ENCODE measurements at regions not wholly inside any gene's neighbourhood (a gene's known extent, or its start where the extent isn't known, plus 50 kb on each side); places are given as distances from the start of the nearest gene placed in this dataset.

DNA sequence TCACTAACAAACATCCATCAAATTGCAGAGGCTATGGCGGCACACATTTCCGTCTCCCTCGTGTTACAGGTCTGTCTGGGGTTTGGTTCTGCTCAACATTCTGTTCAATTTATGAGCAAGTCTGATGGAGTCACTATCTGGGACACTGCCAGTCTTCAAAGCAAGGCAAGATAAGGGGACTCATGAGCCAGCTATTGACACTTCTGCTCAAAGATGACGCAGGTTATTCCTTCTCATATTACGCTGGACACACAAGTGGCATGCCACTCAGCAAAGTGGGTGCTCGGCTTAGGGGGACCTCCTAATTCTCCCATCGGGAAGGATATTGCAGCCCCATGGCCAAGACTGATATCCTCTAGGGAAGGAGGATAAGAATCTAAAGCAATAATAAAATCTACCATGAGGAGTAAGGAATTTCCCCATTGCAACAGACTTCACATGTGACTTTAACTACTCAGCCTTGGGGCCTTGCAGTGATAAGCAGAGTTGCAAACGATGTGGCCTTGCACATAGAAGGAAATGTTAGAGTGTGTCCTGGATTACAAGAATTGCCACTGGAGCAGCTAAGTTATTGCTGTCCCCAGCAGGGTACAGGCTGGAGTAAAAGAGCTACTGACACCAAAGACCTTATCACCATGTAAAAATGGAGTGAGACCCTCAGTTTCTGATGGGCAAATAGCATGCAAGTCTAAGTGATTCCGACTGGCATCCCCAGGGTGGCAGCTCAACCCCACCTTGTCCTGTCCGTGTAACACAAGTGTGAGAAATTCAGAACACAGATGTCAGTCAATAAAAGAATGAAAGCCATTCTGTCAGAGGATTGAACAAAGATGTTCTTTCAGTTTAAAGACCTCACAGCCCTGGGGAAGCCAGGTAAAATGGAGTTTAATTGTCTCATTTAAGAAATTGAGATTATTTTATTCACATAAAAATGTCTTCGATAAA lies 306.1 kb downstream of the IRS2 start:
- Histone ChIP-seq H3K4me1 (peaks cover 4% of the 10 kb centered on the region), H3K9me3 (no peaks in the 10 kb centered on the region), H3K27me3 (no peaks in the 10 kb centered on the region), H3K36me3 (ENCODE audit: low read depth, missing control alignments) (no peaks in the 10 kb centered on the region), H3K4me3 (no peak overlapping the region), H3K27ac (no peak overlapping the region)
- intact Hi-C loops (cut with DNase I; ENCODE audit: low total_unique reads): no loop called here
- 74 to 79% methylated on average over 11 of the region's 11 CpGs for WGBS, 2 donors
- no peak for TF ChIP-seq POLR2A (IDR thresholded peaks at IDR 0.05)
- TF ChIP-seq, protein P1, sequence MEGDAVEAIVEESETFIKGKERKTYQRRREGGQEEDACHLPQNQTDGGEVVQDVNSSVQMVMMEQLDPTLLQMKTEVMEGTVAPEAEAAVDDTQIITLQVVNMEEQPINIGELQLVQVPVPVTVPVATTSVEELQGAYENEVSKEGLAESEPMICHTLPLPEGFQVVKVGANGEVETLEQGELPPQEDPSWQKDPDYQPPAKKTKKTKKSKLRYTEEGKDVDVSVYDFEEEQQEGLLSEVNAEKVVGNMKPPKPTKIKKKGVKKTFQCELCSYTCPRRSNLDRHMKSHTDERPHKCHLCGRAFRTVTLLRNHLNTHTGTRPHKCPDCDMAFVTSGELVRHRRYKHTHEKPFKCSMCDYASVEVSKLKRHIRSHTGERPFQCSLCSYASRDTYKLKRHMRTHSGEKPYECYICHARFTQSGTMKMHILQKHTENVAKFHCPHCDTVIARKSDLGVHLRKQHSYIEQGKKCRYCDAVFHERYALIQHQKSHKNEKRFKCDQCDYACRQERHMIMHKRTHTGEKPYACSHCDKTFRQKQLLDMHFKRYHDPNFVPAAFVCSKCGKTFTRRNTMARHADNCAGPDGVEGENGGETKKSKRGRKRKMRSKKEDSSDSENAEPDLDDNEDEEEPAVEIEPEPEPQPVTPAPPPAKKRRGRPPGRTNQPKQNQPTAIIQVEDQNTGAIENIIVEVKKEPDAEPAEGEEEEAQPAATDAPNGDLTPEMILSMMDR (IDR thresholded peaks at IDR 0.05): no peak
- DNase-seq: peak; percentile 69

DNA sequence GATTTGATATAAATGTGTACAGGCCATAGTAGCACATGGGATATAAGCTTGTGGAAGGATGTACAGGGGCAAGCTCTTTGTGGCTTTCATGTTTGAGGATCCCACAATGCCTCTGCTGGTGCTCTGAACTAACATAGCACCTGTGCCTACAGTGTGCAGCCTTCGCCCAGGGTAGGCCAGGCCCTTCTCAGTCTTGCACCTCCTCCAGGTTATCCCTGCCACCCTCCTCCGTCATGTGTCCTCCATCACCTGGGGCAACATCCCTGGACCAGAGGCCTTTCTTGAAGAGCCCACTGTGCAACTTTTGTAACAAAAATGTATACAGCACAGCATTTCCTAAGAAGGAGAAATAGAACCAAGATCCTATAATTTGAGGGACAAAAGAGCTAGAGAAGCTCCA lies 306.8 kb downstream of the IRS2 start:
- Histone ChIP-seq H3K4me3 (no peak overlapping the region), H3K9me3 (no peaks in the 10 kb centered on the region), H3K4me1 (peaks cover 4% of the 10 kb centered on the region), H3K27me3 (no peaks in the 10 kb centered on the region), H3K27ac (peak overlapping the region in 1 of 2 donors; percentile 55), H3K36me3 (ENCODE audit: low read depth, missing control alignments) (no peaks in the 10 kb centered on the region)
- intact Hi-C loops (cut with DNase I; ENCODE audit: low total_unique reads): no loop called here
- no peak for DNase-seq
- TF ChIP-seq, protein P1 (IDR thresholded peaks at IDR 0.05): no peak
- no peak for TF ChIP-seq POLR2A (IDR thresholded peaks at IDR 0.05)
- WGBS, 2 donors: 84 to 100% methylated on average over 2 of the region's 2 CpGs

DNA sequence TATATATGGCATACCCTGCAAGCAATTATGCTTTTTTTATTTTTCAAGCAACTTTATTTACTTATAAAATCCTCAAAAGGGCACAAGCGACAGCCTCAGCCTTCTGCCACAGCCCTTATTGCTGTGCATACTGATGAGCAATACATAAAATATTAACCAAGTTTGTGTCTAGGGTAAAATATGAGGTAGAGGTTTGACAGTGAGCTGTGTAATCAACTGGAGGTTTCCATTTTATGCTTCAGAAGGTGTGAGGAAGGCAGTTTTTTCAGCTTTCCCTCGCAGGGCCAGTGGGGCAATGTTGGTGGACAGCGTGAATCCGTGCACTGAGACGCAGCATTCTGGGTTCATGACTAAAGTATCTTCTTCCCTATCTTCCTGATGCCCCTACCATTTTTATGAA lies 310.4 kb downstream of the IRS2 start:
- H3K4me1 ChIP-seq: peaks cover 4% of the 10 kb centered on the region
- TF ChIP-seq POLR2A (IDR thresholded peaks at IDR 0.05): no peak
- TF ChIP-seq, protein P1 (IDR thresholded peaks at IDR 0.05): no peak
- intact Hi-C loops (cut with DNase I; ENCODE audit: low total_unique reads): no loop called here
- no peaks in the 10 kb centered on the region for H3K27me3 ChIP-seq
- no peaks in the 10 kb centered on the region for H3K9me3 ChIP-seq
- no peak overlapping the region for H3K4me3 ChIP-seq
- DNase-seq: no peak
- no peak overlapping the region for H3K27ac ChIP-seq
- 92 to 95% methylated on average over 5 of the region's 5 CpGs for WGBS, 2 donors
- no peaks in the 10 kb centered on the region for H3K36me3 ChIP-seq (ENCODE audit: low read depth, missing control alignments)

DNA sequence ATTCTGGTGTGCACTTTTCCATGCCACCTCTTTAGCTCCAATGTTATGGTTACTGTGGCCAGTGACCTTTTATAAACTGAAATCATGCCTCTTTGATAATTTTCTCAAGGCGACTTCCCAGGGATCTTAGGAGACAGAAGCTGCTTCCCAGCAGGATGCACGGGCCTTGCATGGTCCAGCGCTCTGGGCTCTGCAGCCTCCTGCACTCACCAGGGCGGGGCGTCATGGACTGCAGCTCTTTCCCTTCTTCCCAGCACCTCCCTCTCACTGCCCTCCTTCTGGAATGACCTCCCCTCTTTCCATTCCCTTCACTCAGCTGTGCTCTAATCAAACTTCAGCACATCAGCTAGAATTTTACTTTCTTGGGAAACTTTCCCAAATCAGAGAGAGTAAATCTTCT lies 318.3 kb downstream of the IRS2 start:
- TF ChIP-seq, protein P1 (IDR thresholded peaks at IDR 0.05): no peak
- TF ChIP-seq POLR2A (IDR thresholded peaks at IDR 0.05): no peak
- Histone ChIP-seq H3K4me1 (no peaks in the 10 kb centered on the region), H3K4me3 (no peak overlapping the region), H3K36me3 (ENCODE audit: low read depth, missing control alignments) (no peaks in the 10 kb centered on the region), H3K27ac (no peak overlapping the region), H3K9me3 (no peaks in the 10 kb centered on the region), H3K27me3 (no peaks in the 10 kb centered on the region)
- intact Hi-C loops (cut with DNase I; ENCODE audit: low total_unique reads): no loop called here
- DNase-seq: no peak
- 59% methylated on average over 5 of the region's 5 CpGs for WGBS, 2 donors

DNA sequence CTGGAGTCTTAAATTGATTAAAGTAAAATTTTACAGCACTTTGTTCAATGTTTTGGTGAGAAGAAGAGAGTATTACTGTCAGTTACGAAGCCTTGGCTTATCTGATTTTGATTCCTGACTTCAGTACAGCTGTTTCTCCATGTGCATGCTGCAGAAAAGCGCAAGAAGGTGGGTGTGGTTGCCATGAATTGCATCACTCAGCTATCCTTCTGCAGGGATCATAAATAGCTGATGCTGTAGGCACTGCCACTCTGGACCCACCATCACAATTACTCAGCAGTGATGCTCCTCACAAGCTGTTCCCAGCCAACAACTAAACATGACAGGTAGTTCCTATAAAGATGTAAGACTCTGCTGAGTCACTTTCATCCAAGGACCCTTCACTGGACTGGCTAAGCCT lies 321.2 kb downstream of the IRS2 start:
- Histone ChIP-seq H3K9me3 (no peaks in the 10 kb centered on the region), H3K4me3 (no peak overlapping the region), H3K27ac (no peak overlapping the region), H3K4me1 (no peaks in the 10 kb centered on the region), H3K36me3 (ENCODE audit: low read depth, missing control alignments) (no peaks in the 10 kb centered on the region), H3K27me3 (no peaks in the 10 kb centered on the region)
- no peak for DNase-seq
- TF ChIP-seq POLR2A (IDR thresholded peaks at IDR 0.05): no peak
- TF ChIP-seq, protein P1 (IDR thresholded peaks at IDR 0.05): no peak
- intact Hi-C loops (cut with DNase I; ENCODE audit: low total_unique reads): no loop called here
- WGBS, 2 donors: 50 to 53% methylated on average over 2 of the region's 2 CpGs
